HK-2 (cell line): ENCODE measurements at regions not wholly inside any gene's neighbourhood (a gene's known extent, or its start where the extent isn't known, plus 50 kb on each side); places are given as distances from the start of the nearest gene placed in this dataset.
A peak's percentile ranks its signal among the peaks of the same experiment; 100 is the strongest.

Experiments used
- DNase-seq: peaks from one replicate; pipeline ENCODE4 v3.0.0-alpha.2; 2018; ENCODE audit not compliant: unreplicated experiment

GRCh38 chr11:45089676-45090499, 56.6 kb upstream of the PRDM11 start:
- no peak for DNase-seq

- no peak for DNase-seq
These were observed 55.8 kb upstream of the PRDM11 start for GRCh38 chr11:45090607-45091006.

- DNase-seq = no peak
These were observed 54.7 kb upstream of the PRDM11 start for GRCh38 chr11:45091563-45092403.

GRCh38 chr11:45092404-45092785, 54.0 kb upstream of the PRDM11 start:
- DNase-seq = no peak

GRCh38 chr11:45092901-45093760, 53.3 kb upstream of the PRDM11 start:
- peak; percentile 59 for DNase-seq

GRCh38 chr11:45093761-45094455, 52.5 kb upstream of the PRDM11 start:
- DNase-seq = no peak

GRCh38 chr11:45094958-45095690, 51.3 kb upstream of the PRDM11 start:
- no peak for DNase-seq

- DNase-seq = no peak
These were observed 50.8 kb upstream of the PRDM11 start for GRCh38 chr11:45095691-45096010.

- DNase-seq = no peak
These were observed 49.8 kb upstream of the PRDM11 start for GRCh38 chr11:45096636-45097035.
